ENCODE measurements at regions not wholly inside any gene's neighbourhood (a gene's known extent, or its start where the extent isn't known, plus 50 kb on each side); places are given as distances from the start of the nearest gene placed in this dataset.

GRCh38 chr3:82085851-82086475 is 324.5 kb upstream of the GBE1 start:
- no peak for TF ChIP-seq POLR2A (IDR thresholded peaks at IDR 0.05; ENCODE audit: low read depth, low read length)
- TF ChIP-seq TAF1 (IDR thresholded peaks at IDR 0.05; ENCODE audit: low read depth, low read length): no peak
- no peak for TF ChIP-seq POLR2AphosphoS5 (IDR thresholded peaks at IDR 0.05; ENCODE audit: low read depth, low read length)
- TF ChIP-seq SPI1 (IDR thresholded peaks at IDR 0.05; ENCODE audit: low read depth, low read length): no peak
- TF ChIP-seq POU2F2 (IDR thresholded peaks at IDR 0.05; ENCODE audit: low read depth, low read length): no peak

Data from GM12891 (cell line).